ENCODE measurements at regions not wholly inside any gene's neighbourhood (a gene's known extent, or its start where the extent isn't known, plus 50 kb on each side); places are given as distances from the start of the nearest gene placed in this dataset.

DNA sequence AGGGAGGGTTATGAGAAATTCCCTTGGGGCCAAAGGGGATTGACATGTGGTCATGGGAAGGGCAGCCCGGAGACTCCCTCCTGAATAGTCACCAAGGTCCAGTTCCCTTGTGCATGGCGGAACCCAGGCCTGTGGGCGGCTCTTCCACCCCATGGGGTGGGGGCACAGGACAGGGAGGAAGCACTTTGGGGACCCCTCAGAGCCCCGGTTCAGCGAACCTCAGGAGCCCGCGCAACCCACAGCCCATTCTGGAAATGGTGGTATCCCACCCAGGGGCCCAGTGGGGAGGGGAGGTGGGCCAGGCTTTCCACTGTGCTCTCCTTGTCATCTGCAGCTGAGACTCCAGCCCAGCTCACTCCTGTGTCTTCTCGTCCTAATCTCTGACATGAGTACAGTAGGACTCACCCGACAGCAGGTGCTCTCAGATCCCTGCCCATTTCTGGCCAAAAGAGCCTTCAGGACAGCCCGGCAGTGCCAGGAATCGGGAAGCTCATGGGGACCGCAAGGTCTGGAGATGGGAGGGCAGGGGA lies 255.2 kb upstream of the SFSWAP start:
- Histone ChIP-seq H2AFZ (no peak overlapping the region), H3K4me3 (no peak overlapping the region), H4K20me1 (ENCODE audit: insufficient read depth, poor library complexity, severe bottlenecking) (no peaks in the 10 kb centered on the region), H3K27ac (no peak overlapping the region), H3K79me2 (no peaks in the 10 kb centered on the region), H3K27me3 (peaks cover 15% of the 10 kb centered on the region), H3K4me1 (ENCODE audit: insufficient read depth) (no peaks in the 10 kb centered on the region), H3K9me2 (replicated peaks; ENCODE audit: insufficient read depth) (no peaks in the 10 kb centered on the region), H3K9me3 (ENCODE audit: low read depth) (no peaks in the 10 kb centered on the region), H3K36me3 (replicated peaks; ENCODE audit: insufficient read depth, low read depth) (no peaks in the 10 kb centered on the region), H3K4me2 (no peak overlapping the region)
- DNase-seq (ENCODE audit: low spot score): no peak
- TF ChIP-seq EZH2phosphoT487 (IDR thresholded peaks at IDR 0.05; ENCODE audit: low read depth, severe bottlenecking, unreplicated experiment) (no peak), CTCF (IDR thresholded peaks at IDR 0.05; ENCODE audit: poor library complexity) (no peak), EZH2 (IDR thresholded peaks at IDR 0.05; ENCODE audit: borderline replicate concordance) (no peak)
- WGBS (ENCODE audit: low lambda C conversion rate, missing lambda C conversion rate): 94% methylated on average over 12 of the region's 12 CpGs

DNA sequence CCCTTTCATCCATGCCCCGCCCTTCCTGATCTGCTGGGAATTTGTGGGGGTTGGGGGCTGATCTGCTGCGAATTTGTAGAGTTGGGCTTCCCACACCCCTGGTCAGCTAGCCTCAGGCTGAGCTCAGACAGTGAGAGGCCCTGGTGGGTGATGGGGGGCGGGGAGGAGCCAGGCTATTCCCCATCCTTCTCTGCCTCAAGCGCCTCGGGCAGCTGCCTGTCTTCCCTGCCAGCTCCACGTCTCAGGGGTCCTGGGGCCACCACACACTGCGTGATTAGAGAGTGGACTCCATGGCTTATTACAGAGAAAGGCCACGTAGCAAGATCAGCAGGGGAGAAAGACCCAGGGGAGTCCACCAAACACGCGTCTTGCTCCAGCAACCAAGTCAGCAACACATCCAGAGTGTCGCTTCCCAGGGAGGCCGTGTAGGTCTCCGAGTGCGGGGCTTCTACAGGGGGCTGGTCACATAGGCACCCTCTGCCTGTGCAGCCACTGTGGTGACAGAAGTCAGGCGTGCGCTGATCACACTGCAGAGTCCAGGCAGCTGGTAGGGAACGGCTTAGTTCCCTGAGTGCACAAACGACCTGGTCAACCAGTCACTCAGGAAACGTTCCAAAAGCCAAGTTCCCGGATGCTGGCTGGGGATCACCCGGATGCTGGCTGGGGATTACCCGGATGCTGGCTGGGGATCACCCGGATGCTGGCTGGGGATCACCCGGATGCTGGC lies 254.4 kb upstream of the SFSWAP start:
- 84% methylated on average over 24 of the region's 24 CpGs for WGBS (ENCODE audit: low lambda C conversion rate, missing lambda C conversion rate)
- H3K36me3 ChIP-seq (replicated peaks; ENCODE audit: insufficient read depth, low read depth): no peaks in the 10 kb centered on the region
- H3K9me3 ChIP-seq (ENCODE audit: low read depth): no peaks in the 10 kb centered on the region
- no peak overlapping the region for H2AFZ ChIP-seq
- no peaks in the 10 kb centered on the region for H4K20me1 ChIP-seq (ENCODE audit: insufficient read depth, poor library complexity, severe bottlenecking)
- no peak for DNase-seq (ENCODE audit: low spot score)
- no peak overlapping the region for H3K4me3 ChIP-seq
- peaks cover 17% of the 10 kb centered on the region for H3K27me3 ChIP-seq
- no peak overlapping the region for H3K4me2 ChIP-seq
- H3K9me2 ChIP-seq (replicated peaks; ENCODE audit: insufficient read depth): no peaks in the 10 kb centered on the region
- H3K27ac ChIP-seq: no peak overlapping the region
- H3K79me2 ChIP-seq: no peaks in the 10 kb centered on the region
- no peaks in the 10 kb centered on the region for H3K4me1 ChIP-seq (ENCODE audit: insufficient read depth)
- TF ChIP-seq EZH2 (IDR thresholded peaks at IDR 0.05; ENCODE audit: borderline replicate concordance): no peak
- no peak for TF ChIP-seq CTCF (IDR thresholded peaks at IDR 0.05; ENCODE audit: poor library complexity)
- no peak for TF ChIP-seq EZH2phosphoT487 (IDR thresholded peaks at IDR 0.05; ENCODE audit: low read depth, severe bottlenecking, unreplicated experiment)

- no peak overlapping the region for H3K4me3 ChIP-seq
- H3K27ac ChIP-seq: no peak overlapping the region
- no peak overlapping the region for H2AFZ ChIP-seq
- H3K4me2 ChIP-seq: no peak overlapping the region
- H3K4me1 ChIP-seq (ENCODE audit: insufficient read depth): no peaks in the 10 kb centered on the region
- no peaks in the 10 kb centered on the region for H4K20me1 ChIP-seq (ENCODE audit: insufficient read depth, poor library complexity, severe bottlenecking)
- no peaks in the 10 kb centered on the region for H3K9me3 ChIP-seq (ENCODE audit: low read depth)
- 92% methylated on average over 11 of the region's 15 CpGs for WGBS (ENCODE audit: low lambda C conversion rate, missing lambda C conversion rate)
- no peaks in the 10 kb centered on the region for H3K9me2 ChIP-seq (replicated peaks; ENCODE audit: insufficient read depth)
- DNase-seq (ENCODE audit: low spot score): no peak
- TF ChIP-seq EZH2 (IDR thresholded peaks at IDR 0.05; ENCODE audit: borderline replicate concordance) (no peak), EZH2phosphoT487 (IDR thresholded peaks at IDR 0.05; ENCODE audit: low read depth, severe bottlenecking, unreplicated experiment) (no peak), CTCF (IDR thresholded peaks at IDR 0.05; ENCODE audit: poor library complexity) (no peak)
- no peaks in the 10 kb centered on the region for H3K79me2 ChIP-seq
- H3K27me3 ChIP-seq: peaks cover 17% of the 10 kb centered on the region
- H3K36me3 ChIP-seq (replicated peaks; ENCODE audit: insufficient read depth, low read depth): no peaks in the 10 kb centered on the region
Observed at GRCh38 chr12:131457028-131457310, 253.9 kb upstream of the SFSWAP start.
